Activated gamma-delta T cell (primary cell): ENCODE measurements at regions not wholly inside any gene's neighbourhood (a gene's known extent, or its start where the extent isn't known, plus 50 kb on each side); places are given as distances from the start of the nearest gene placed in this dataset.
"Not testable (repeated sequence)": the region's sequence is repeated elsewhere in the genome, so short reads cannot be mapped to it uniquely, and the experiment has no call there.

ENCODE experiments used
- DNase-seq: peaks from one replicate; lab custom pipeline; 2025; lab: John Stamatoyannopoulos, UW

GRCh38 chr3:168779970-168780645 lies 684.4 kb upstream of the GOLIM4 start:
- DNase-seq, result not testable (repeated sequence)

- no peak for DNase-seq
These were observed 658.0 kb upstream of the GOLIM4 start for GRCh38 chr3:168753724-168754123.

GRCh38 chr3:168752339-168752738 lies 656.6 kb upstream of the GOLIM4 start:
- DNase-seq, result no peak

- DNase-seq, result no peak
These were observed 652.0 kb upstream of the GOLIM4 start for GRCh38 chr3:168747697-168748096.

- no peak for DNase-seq
These were observed 643.0 kb upstream of the GOLIM4 start for GRCh38 chr3:168738527-168739325.

GRCh38 chr3:168736202-168736601 lies 640.5 kb upstream of the GOLIM4 start:
- DNase-seq, result no peak

GRCh38 chr3:168730073-168730472 lies 634.3 kb upstream of the GOLIM4 start:
- DNase-seq, result no peak

- no peak for DNase-seq
These were observed 626.4 kb upstream of the GOLIM4 start for GRCh38 chr3:168722091-168722490.

GRCh38 chr3:168714609-168715240 lies 619.0 kb upstream of the GOLIM4 start:
- no peak for DNase-seq

- no peak for DNase-seq
These were observed 613.3 kb upstream of the GOLIM4 start for GRCh38 chr3:168709073-168709472.

GRCh38 chr3:168707900-168708299 lies 612.2 kb upstream of the GOLIM4 start:
- DNase-seq, result no peak

GRCh38 chr3:168705412-168705811 lies 609.7 kb upstream of the GOLIM4 start:
- no peak for DNase-seq

- DNase-seq, result no peak
These were observed 600.3 kb upstream of the GOLIM4 start for GRCh38 chr3:168696051-168696450.

GRCh38 chr3:168693870-168694269 lies 598.1 kb upstream of the GOLIM4 start:
- DNase-seq, result no peak

- DNase-seq, result no peak
These were observed 592.5 kb upstream of the GOLIM4 start for GRCh38 chr3:168688267-168688666.

GRCh38 chr3:168684519-168684918 lies 588.8 kb upstream of the GOLIM4 start:
- DNase-seq, result no peak

- DNase-seq, result no peak
These were observed 583.0 kb upstream of the GOLIM4 start for GRCh38 chr3:168678730-168679129.

GRCh38 chr3:168671091-168671490 lies 575.4 kb upstream of the GOLIM4 start:
- DNase-seq, result no peak

GRCh38 chr3:168660879-168661657 lies 565.3 kb upstream of the GOLIM4 start:
- not testable (repeated sequence) for DNase-seq

GRCh38 chr3:168659015-168659414 lies 563.3 kb upstream of the GOLIM4 start:
- no peak for DNase-seq

- DNase-seq, result no peak
These were observed 559.9 kb upstream of the GOLIM4 start for GRCh38 chr3:168655611-168656010.

- no peak for DNase-seq
These were observed 559.0 kb upstream of the GOLIM4 start for GRCh38 chr3:168654700-168655099.
